H1 (cell line): ENCODE measurements at regions not wholly inside any gene's neighbourhood (a gene's known extent, or its start where the extent isn't known, plus 50 kb on each side); places are given as distances from the start of the nearest gene placed in this dataset.

ENCODE experiments used
- CBX5 ChIP-seq: fragments of 300-800, 300-1000 bp; sonication (generic); IDR thresholded peaks from 2 replicates; pipeline ENCODE4 v1.7.1; 2016; ENCODE audit warnings: antibody characterized with exemption, low read length, low read depth
- CHD7 ChIP-seq: fragments of 300-600 bp; sonication (generic); IDR thresholded peaks from 2 replicates; pipeline ENCODE4 v1.7.1; 2012; ENCODE audit warnings: low read length, moderate library complexity, mild to moderate bottlenecking, inconsistent platforms; ENCODE audit not compliant: insufficient replicate concordance
- EGR1 ChIP-seq: IDR thresholded peaks from 2 replicates; pipeline ENCODE4 v1.6.1; 2011; ENCODE audit warnings: low read depth, low read length, borderline replicate concordance
- GTF2F1 ChIP-seq: IDR thresholded peaks from 2 replicates; pipeline ENCODE4 v1.6.1; 2012; ENCODE audit warnings: low read depth, low read length, improper control_type of control experiment, borderline replicate concordance
- SP4 ChIP-seq: IDR thresholded peaks from 2 replicates; pipeline ENCODE4 v1.6.1; 2012; ENCODE audit warnings: low read length, inconsistent platforms

- TF ChIP-seq CHD7 (no peak), CBX5 (no peak), SP4 (no peak), EGR1 (no peak), GTF2F1 (no peak)
Measured at GRCh38 chr1:4120557-4121292, 220.7 kb upstream of the C1orf174 start (continued).
